Activated naive CD4-positive, alpha-beta T cell treated with anti-CD3 and anti-CD28 coated beads for 36 hours (primary cell): ENCODE measurements at regions not wholly inside any gene's neighbourhood (a gene's known extent, or its start where the extent isn't known, plus 50 kb on each side); places are given as distances from the start of the nearest gene placed in this dataset.
"Not testable (repeated sequence)": the region's sequence is repeated elsewhere in the genome, so short reads cannot be mapped to it uniquely, and the experiment has no call there.

Experiments used
- CTCF ChIA-PET: fragments of 350-600 bp; sonication (Branson Sonifier 250); formaldehyde crosslinking; loops from one replicate; lab custom pipeline; 2021; ENCODE audit warnings: antibody characterized with exemption; lab: Charles Lee
- DNase-seq: peaks from one replicate; pipeline ENCODE4 v3.0.0-alpha.2; 2020
- H3K27ac Mint-ChIP-seq: one replicate; pipeline ENCODE4 v1.8.0; 2021; ENCODE audit warnings: mild to moderate bottlenecking, mixed read lengths
- H3K27me3 Mint-ChIP-seq: one replicate; pipeline ENCODE4 v1.8.0; 2021; ENCODE audit warnings: low read depth, mixed read lengths
- H3K36me3 Mint-ChIP-seq: one replicate; pipeline ENCODE4 v1.8.0; 2021; ENCODE audit warnings: low read depth, mixed read lengths
- H3K4me1 Mint-ChIP-seq: one replicate; pipeline ENCODE4 v1.8.0; 2021; ENCODE audit warnings: low read depth, mixed read lengths
- H3K4me3 Mint-ChIP-seq: one replicate; pipeline ENCODE4 v1.8.0; 2021; ENCODE audit warnings: mild to moderate bottlenecking, moderate library complexity, mixed read lengths
- H3K9me3 Mint-ChIP-seq: one replicate; pipeline ENCODE4 v1.8.0; 2021; ENCODE audit warnings: mixed read lengths
- intact Hi-C: fragments of 100-400 bp; cut with micrococcal nuclease; formaldehyde crosslinking; loops from one replicate; pipeline ENCODE4 v1.15.1; 2023

DNA sequence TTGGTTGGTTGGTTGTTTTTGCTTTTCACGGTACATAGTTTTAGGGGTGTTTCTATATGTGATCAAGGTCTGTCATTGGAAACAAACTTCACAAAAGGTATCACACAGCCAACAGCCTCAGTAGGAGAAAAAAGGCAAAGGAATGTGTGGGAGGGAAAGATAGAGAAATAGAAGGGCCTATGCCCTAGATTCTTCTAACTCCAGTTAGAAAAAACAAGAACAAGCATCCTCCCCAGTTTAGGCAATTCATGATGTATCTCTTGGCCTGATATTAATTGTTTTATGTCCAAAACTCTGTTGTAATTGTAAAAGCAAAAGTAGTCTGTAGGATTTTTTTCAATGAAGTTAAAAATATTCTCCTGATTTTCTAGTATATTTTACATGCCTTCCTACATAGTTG is 192.4 kb upstream of the EDNRA start:
- no peak for DNase-seq
- Mint-ChIP-seq H3K27me3 (no peaks in the 10 kb centered on the region), H3K27ac (no peak overlapping the region), H3K36me3 (no peaks in the 10 kb centered on the region), H3K9me3 (no peaks in the 10 kb centered on the region), H3K4me1 (no peaks in the 10 kb centered on the region), H3K4me3 (no peak overlapping the region)
- CTCF ChIA-PET = no interaction called here
- intact Hi-C loops = no loop called here

DNA sequence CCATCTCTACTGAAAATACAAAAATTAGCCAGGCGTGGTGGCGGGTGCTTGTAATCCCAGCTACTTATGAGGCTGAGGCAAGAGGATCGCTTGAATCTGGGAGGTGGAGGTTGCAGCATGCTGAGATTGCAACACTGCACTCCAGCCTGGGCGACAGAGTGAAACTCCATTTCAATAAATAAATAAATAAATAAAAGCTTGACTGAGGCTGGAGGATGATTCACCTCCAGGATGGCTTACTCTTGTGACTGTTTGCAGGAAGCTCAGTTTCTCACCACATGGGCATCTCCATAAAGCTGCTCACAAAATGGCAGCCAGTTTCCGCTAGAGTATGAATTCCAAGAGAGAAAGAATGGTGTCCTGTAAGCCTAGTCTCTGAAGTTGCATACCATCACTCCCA is 191.7 kb upstream of the EDNRA start:
- H3K27ac Mint-ChIP-seq = no peak overlapping the region
- H3K9me3 Mint-ChIP-seq = no peaks in the 10 kb centered on the region
- no peak for DNase-seq
- CTCF ChIA-PET = no interaction called here
- H3K27me3 Mint-ChIP-seq = no peaks in the 10 kb centered on the region
- no peaks in the 10 kb centered on the region for H3K36me3 Mint-ChIP-seq
- H3K4me1 Mint-ChIP-seq = no peaks in the 10 kb centered on the region
- intact Hi-C loops = no loop called here
- no peak overlapping the region for H3K4me3 Mint-ChIP-seq

DNA sequence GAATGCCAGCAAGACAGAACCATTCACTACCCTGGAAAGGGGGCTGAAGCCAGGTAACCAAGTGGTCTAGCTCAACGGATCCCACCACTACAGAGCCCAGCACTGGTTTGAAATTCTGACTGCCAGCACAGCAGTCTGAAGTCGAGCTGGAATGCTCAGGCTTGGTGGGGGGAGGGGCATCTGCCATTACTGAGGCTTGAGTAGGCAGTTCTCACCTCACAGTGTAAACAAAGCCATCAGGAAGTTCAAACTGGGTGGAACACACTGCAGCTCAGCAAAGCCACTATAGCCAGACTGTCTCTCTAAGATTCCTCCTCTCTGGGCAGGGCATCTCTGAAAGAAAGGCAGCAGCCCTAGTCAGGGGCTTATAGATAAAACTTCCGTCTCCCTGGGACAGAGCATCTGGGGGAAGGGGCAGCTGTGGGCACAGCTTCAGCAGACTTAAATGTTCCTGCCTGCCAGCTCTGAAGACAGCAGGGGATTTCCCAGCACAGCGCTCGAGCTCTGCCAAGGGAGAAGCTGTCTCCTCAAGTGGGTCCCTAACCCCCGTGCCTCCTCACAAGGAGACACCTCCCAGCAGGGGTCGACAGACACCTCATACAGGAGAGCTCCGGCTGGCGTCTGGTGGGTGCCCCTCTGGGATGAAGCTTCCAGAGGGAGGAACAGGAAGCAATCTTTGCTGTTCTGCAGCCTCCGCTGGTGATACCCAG is 188.1 kb upstream of the EDNRA start:
- intact Hi-C loops, H3K27ac Mint-ChIP-seq, H3K36me3 Mint-ChIP-seq, CTCF ChIA-PET, H3K9me3 Mint-ChIP-seq, H3K4me3 Mint-ChIP-seq, DNase-seq, H3K27me3 Mint-ChIP-seq, H3K4me1 Mint-ChIP-seq: not testable (repeated sequence)

DNA sequence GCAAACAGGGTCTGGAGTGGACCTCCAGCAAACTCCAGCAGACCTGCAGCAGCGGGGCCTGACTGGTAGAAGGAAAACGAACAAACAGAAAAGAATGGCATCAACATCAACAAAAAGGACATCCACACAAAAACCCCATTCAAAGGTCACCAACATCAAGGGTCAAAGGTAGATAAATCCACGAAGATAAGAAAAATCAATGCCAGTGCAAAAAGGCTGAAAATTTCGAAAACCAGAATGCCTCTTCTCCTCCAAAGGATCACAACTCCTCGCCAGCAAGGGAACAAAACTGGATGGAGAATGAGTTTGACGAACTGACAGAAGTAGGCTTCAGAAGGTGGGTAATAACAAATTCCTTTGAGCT is 187.6 kb upstream of the EDNRA start:
- H3K27ac Mint-ChIP-seq, H3K4me3 Mint-ChIP-seq, DNase-seq, H3K4me1 Mint-ChIP-seq, H3K9me3 Mint-ChIP-seq, CTCF ChIA-PET, H3K27me3 Mint-ChIP-seq, H3K36me3 Mint-ChIP-seq, intact Hi-C loops: not testable (repeated sequence)

DNA sequence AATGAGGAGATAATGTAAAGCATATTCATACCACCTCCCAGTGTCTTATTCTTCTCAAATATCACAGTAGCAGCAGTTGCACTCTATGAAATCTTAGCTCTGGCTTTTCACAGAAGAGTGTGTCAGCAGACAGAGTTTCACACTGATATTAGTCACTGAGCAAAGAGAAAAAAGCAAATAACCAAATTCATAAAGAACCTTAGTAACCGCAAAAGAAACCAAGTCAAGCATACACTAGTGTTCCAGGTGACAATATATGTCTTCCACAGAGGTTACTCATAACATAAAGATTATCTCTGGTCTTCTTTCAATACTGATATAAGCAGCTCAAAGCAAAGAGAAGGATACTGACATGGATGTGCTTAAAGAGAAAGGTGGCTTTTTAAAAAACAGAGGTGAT is 181.7 kb upstream of the EDNRA start:
- no peak overlapping the region for H3K27ac Mint-ChIP-seq
- no peak overlapping the region for H3K4me3 Mint-ChIP-seq
- DNase-seq = no peak
- CTCF ChIA-PET = no interaction called here
- peaks cover 3% of the 10 kb centered on the region for H3K9me3 Mint-ChIP-seq
- H3K27me3 Mint-ChIP-seq = no peaks in the 10 kb centered on the region
- no peaks in the 10 kb centered on the region for H3K36me3 Mint-ChIP-seq
- no peaks in the 10 kb centered on the region for H3K4me1 Mint-ChIP-seq
- intact Hi-C loops = no loop called here

DNA sequence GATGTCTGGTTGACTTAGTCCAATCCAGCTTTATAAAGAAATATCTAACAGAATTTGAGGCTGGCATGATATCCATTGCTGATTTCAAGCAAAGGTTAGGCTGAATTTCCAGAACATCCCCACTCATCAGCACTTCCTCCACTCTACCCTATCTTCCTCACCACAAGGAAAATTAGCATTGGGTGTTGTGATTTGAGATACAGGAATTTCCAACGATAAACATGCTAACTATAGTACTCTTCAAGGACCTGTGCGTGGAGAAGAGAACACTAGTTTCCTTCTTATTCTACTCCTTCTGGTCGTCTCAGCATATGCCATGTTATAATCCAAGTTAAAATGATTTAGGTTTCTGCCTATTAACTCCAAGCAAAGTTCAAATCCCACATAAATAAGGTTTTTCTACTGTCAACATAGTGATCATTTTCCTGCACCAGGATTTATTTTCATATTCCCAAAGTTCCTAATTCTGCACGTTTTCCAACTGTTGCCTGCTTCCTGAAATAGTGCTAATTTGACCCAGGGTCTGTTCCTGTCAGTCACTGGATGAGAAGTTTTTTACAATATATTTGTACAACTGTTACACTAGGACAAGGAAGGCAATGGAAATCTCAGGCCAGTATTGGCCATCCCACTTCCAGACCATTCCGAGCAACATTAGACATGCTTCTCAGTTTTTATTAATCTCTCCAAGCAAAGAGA is 177.6 kb upstream of the EDNRA start:
- no peaks in the 10 kb centered on the region for H3K4me1 Mint-ChIP-seq
- CTCF ChIA-PET = no interaction called here
- H3K27ac Mint-ChIP-seq = no peak overlapping the region
- H3K27me3 Mint-ChIP-seq = no peaks in the 10 kb centered on the region
- intact Hi-C loops = no loop called here
- DNase-seq = no peak
- H3K4me3 Mint-ChIP-seq = no peak overlapping the region
- H3K9me3 Mint-ChIP-seq = no peaks in the 10 kb centered on the region
- H3K36me3 Mint-ChIP-seq = no peaks in the 10 kb centered on the region

DNA sequence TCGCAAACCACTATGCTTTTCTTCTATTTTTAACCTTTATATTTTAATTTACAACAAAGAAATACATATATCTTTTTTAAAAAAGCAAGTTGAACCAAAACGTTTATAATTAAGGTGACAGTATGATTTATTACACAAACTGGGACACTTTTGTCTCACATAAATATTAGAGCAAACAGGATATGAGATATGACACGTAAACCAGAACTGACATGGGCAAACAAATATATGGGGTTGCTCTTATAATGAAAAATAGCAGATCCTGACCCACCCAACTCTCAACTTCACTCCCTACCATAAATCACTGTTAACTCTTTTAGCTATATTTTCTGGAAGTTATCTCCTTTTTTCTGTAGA is 177.0 kb upstream of the EDNRA start:
- Mint-ChIP-seq H3K4me1 (no peaks in the 10 kb centered on the region), H3K4me3 (no peak overlapping the region), H3K27ac (no peak overlapping the region), H3K9me3 (no peaks in the 10 kb centered on the region), H3K36me3 (no peaks in the 10 kb centered on the region), H3K27me3 (no peaks in the 10 kb centered on the region)
- intact Hi-C loops = no loop called here
- DNase-seq = no peak
- CTCF ChIA-PET = no interaction called here

DNA sequence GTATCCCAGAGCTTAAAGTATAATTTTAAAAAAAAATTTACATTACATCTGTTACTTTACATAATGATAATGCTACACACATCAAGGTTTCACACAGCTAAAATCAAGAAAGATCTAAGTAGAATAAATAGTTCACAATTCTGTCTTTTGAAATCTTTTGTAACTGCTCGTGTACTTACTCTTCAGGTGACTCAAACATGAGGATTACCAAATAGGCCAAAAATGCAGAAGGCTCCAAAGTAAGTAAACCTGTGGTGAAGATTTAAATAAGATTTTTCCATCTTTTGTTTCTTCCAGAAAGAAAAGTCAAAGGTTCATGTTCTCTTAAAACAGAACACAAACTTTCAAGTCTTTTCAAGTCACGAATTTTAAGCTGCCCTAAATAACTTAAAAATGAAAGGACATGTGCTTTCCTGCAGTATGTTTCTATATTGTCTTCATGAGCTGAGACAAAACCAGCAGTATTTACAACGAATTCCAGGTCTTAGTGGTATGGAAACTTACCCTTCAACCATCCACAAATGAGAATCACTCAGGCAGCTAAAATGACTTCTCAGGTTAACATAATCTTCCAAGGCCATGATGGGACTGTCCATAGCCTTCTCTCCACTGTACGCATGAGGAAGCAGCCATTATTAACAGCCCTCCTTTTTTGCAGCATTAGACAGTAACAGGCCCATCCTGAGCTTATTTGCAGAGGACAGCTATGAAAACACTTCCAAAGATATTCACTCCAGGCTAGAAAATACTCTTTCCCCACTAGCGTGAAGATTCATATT is 172.8 kb upstream of the EDNRA start:
- intact Hi-C loops = no loop called here
- Mint-ChIP-seq H3K9me3 (no peaks in the 10 kb centered on the region), H3K27me3 (no peaks in the 10 kb centered on the region), H3K4me1 (no peaks in the 10 kb centered on the region), H3K36me3 (no peaks in the 10 kb centered on the region), H3K4me3 (no peak overlapping the region), H3K27ac (no peak overlapping the region)
- no peak for DNase-seq
- CTCF ChIA-PET = no interaction called here

DNA sequence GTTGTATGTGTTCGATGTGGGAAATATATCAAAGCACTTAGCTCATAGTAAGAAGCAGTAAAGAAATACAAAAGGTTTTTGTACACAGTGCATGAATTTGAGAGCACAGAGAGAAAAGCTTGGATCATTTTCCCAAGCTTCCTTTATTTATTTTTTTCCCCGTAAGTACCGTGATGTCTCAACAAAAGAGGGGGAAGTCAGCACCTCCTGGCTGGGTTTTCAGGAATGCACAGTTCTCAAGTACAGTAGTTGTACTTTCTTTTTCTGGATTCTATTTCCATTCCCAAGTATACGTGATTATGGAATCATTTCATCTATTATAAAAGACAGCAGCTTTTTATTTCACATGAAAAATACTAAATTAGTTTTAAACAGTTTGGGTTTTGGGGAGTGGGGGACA is 171.5 kb upstream of the EDNRA start:
- Mint-ChIP-seq H3K4me1 (no peaks in the 10 kb centered on the region), H3K9me3 (no peaks in the 10 kb centered on the region), H3K27me3 (no peaks in the 10 kb centered on the region), H3K27ac (no peak overlapping the region), H3K4me3 (no peak overlapping the region), H3K36me3 (no peaks in the 10 kb centered on the region)
- intact Hi-C loops = no loop called here
- CTCF ChIA-PET = no interaction called here
- DNase-seq = no peak

DNA sequence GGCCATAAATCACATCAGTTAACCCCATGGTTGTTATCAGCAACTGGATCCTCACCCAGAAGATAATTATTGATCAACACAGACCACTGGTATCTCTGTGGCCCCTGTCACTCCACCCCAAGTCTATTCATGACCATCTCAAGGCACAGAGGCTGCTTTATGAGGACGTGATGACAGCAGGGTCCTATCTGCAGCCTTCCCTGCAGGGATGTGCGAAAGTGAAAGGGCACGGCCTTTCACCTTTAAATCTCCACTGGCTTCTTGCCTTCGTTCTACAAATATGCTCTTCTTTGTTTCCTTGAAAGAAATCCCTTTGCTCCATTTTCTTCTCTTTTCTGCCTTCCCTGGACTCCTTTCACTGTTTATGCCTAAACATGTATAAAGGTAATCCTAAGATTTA is 170.6 kb upstream of the EDNRA start:
- no peak overlapping the region for H3K4me3 Mint-ChIP-seq
- no peak overlapping the region for H3K27ac Mint-ChIP-seq
- H3K9me3 Mint-ChIP-seq = no peaks in the 10 kb centered on the region
- no peaks in the 10 kb centered on the region for H3K36me3 Mint-ChIP-seq
- no peaks in the 10 kb centered on the region for H3K4me1 Mint-ChIP-seq
- CTCF ChIA-PET = no interaction called here
- intact Hi-C loops = no loop called here
- no peaks in the 10 kb centered on the region for H3K27me3 Mint-ChIP-seq
- no peak for DNase-seq

DNA sequence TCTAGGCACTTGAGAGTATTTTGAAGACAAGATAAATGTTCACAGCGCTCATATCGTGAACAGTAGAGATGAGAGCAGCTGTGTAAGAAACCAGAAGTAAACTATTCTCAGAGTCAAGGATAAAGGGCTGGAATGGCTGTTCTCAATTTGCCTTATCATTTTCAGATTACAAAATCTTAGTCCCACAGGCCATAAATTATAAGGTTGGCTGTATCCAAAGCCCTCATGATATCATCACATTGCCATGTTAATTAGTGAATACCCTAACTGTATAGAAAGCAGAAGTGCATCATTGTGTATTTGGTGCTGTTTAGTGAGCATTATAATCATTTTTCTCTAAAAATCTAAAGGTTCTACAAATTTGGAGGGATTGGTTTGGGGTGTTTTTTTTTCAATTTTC is 168.9 kb upstream of the EDNRA start:
- intact Hi-C loops = no loop called here
- H3K27ac Mint-ChIP-seq = no peak overlapping the region
- DNase-seq = no peak
- CTCF ChIA-PET = no interaction called here
- no peaks in the 10 kb centered on the region for H3K27me3 Mint-ChIP-seq
- no peaks in the 10 kb centered on the region for H3K9me3 Mint-ChIP-seq
- no peaks in the 10 kb centered on the region for H3K4me1 Mint-ChIP-seq
- H3K36me3 Mint-ChIP-seq = no peaks in the 10 kb centered on the region
- H3K4me3 Mint-ChIP-seq = no peak overlapping the region

DNA sequence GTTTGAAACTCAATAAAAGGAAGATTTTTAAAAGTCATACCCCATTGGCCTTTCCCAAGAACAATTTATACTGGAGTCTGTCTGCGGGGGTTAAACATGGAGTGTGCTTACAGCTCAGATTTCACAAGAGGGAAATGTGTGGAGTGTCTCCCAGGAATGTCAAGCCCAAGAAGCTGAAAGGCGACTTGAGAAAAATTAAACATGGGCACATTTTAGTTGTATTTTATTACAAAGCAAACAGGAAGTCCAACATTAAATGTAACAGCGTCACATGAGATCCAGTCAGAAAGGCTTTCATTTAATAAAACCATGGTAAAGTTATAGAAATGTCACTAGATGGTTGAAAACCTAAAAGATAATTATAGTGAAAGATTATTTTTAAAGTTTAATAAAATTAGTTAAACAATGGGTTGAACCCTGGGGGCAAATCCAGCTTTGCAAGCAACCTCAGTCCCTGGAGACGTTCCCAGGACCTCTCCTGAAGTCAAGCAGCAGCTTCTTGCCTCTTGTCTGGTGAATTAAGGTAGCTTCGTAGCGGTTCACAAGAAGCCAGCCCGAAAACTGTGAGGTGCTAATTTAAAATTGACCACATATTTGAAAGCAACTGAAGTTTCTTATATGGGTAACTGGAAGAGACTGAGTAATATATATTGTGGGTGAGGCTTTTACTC is 168.4 kb upstream of the EDNRA start:
- H3K4me3 Mint-ChIP-seq = no peak overlapping the region
- H3K9me3 Mint-ChIP-seq = no peaks in the 10 kb centered on the region
- no peak for DNase-seq
- H3K27me3 Mint-ChIP-seq = no peaks in the 10 kb centered on the region
- no peaks in the 10 kb centered on the region for H3K36me3 Mint-ChIP-seq
- no peaks in the 10 kb centered on the region for H3K4me1 Mint-ChIP-seq
- intact Hi-C loops = no loop called here
- H3K27ac Mint-ChIP-seq = no peak overlapping the region
- CTCF ChIA-PET = no interaction called here
